Loucy (cell line): ENCODE measurements at regions not wholly inside any gene's neighbourhood (a gene's known extent, or its start where the extent isn't known, plus 50 kb on each side); places are given as distances from the start of the nearest gene placed in this dataset.

Source experiments
- CTCF ChIP-seq: fragments of 200-600 bp; sonication (generic); conservative IDR thresholded peaks from 2 replicates; pipeline ENCODE4 v1.5.1; 2014; ENCODE audit warnings: mild to moderate bottlenecking, antibody characterized with exemption, low read length
- EZH2phosphoT487 ChIP-seq: fragments of 200-600 bp; IDR thresholded peaks from 2 replicates; pipeline ENCODE4 v1.6.1; 2018; ENCODE audit warnings: antibody characterized with exemption, mild to moderate bottlenecking, moderate library complexity, borderline replicate concordance

- TF ChIP-seq EZH2phosphoT487 (no peak), CTCF (no peak)
These were observed 101.1 kb upstream of the RPL34 start for GRCh38 chr4:108519208-108519833.
